Activated naive CD8-positive, alpha-beta T cell treated with anti-CD3 and anti-CD28 coated beads, Interleukin-2, amount 50 U/mL, for 16 hours (primary cell): ENCODE measurements at regions not wholly inside any gene's neighbourhood (a gene's known extent, or its start where the extent isn't known, plus 50 kb on each side); places are given as distances from the start of the nearest gene placed in this dataset.

Experiments
- DNase-seq: peaks from one replicate; pipeline ENCODE4 v3.0.0-alpha.2; 2020; ENCODE audit warnings: low read depth, low spot score

DNA sequence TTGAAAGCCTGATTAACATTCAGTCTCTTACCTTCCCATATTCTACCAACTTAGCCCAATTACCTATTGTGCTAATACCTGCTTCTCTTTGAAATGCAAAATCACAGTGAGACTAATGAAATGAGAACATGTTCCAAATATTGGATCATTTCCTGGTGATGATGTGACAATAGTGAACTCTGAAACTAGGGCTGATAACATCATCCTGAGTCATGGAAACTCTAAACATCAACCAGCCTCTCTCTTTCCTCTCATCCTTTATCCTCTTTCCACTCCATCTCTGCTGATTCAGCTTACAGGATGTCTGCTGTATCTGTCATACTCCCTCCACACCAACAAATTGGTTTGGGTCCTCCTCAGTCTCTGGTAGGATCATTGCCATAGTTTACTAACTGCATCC lies 98.8 kb upstream of the NCKAP5 start:
- DNase-seq, result no peak

GRCh38 chr2:133667968-133668367 lies 99.7 kb upstream of the NCKAP5 start:
- no peak for DNase-seq

- DNase-seq, result no peak
Observed at GRCh38 chr2:133668547-133668946, 100.3 kb upstream of the NCKAP5 start.

DNA sequence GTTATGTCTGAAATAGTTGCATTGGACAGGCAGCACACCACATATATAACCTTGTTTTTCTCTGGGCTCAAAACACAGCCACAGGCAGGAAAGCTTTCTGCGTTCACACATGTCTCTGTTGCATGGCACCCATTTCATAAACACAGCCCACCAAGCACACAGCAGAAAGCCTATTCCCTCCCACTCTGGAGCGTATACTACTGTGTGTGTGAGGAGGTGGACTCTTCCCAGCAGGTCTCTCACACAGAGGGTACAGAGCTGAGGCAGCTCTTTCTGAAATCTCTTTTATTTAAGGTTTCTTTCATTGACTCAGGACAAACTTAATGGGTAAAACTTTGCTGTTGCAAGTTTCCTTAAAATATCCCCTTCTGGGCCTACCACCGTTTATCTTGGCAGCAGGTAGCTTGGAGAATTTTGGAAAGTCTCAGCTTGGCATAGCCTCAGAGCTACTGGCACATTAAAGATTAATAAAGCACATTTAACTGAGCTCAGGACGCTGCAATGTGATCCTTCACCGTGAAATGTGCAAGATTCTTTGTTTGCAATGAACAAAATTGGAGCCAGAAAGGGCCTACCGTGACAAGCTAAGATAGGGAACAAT lies 105.1 kb upstream of the NCKAP5 start:
- DNase-seq, result no peak

DNA sequence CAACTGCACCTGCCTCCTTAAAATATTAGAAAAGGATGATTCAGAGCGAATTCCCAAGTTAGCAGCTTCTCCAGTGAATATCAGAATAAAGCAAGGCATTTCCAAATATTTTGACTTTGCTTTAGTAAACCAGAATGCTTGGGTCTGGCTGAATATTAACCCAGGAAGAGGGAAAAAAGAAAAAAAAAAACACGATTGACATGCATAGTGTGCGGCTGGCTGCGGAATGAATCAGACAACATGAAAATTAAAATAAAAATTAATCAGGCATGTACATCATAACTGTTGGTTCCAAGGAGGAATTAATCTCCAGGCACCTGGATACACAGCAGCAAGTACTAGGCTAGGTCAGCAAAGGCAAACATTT lies 105.8 kb upstream of the NCKAP5 start:
- DNase-seq, result no peak

- no peak for DNase-seq
Observed at GRCh38 chr2:133674433-133675331, 106.4 kb upstream of the NCKAP5 start.

GRCh38 chr2:133676392-133677130 lies 108.3 kb upstream of the NCKAP5 start:
- DNase-seq, result no peak

DNA sequence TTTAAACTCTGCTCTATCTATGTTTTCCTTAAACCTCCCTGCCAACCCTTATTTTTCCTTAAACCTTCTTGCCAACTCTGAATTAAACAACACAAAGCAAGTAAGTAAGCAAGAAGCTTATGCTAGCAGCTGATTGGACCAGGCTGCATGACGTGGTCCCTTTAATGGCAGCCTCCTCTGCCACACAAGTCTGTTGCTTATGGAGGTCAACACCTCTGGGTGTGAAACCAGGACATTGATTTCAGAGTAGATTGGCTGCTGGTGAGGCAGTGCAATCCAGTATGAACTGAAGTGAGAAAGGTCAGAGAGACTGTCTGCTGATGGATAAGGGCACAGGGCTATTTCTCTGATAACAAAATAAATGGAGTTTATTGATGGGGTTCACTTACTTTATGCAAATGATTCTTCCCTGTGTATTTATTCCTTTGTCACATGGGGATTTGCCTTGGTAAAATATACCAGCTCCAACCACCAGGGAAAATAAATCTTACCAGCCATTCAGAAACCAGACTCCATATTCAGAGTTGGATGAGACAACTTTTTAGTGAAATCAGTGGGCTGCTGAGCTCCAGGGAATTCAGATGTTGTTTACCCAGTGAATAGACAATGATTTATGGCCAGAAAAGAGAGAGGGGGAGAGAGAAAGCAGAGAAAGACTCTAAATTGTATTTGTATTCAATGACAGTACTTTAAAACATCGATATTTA lies 112.2 kb upstream of the NCKAP5 start:
- no peak for DNase-seq

DNA sequence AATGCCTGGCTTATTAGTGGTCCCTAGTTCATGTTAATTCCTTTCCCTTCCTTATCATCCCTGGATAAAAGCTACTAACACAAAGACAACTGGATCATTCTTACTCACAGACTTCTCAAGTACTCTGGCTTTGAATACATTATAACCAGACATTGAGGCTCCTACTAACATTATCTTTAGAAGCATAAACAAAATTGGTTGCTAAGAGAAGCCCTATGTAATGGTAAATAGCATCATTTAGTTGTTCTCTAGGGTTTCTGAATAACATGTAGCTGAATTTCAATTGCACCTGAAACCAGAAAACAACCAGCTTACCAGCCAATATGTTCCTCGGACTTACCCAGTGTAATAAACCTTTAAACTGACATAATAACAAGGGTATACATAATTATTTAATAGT lies 114.1 kb upstream of the NCKAP5 start:
- DNase-seq, result no peak

DNA sequence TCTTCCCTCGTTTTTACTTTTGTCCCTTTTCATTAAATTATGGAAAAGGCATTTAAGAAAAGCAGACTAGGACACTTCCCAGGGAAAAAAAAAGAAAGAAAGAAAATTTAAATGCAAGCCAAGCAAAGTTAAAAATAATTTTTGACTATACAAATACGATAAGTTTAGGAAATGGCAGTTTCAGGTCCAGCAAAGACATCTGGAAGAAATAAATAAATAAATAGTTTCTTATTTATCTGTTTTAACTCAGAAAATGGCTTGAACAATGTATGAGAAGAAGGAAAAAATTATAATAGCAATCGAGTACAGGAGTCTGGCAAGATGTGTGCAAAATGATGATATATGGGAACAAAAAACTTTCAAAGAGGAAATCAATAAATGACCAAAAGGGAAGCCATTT lies 114.6 kb upstream of the NCKAP5 start:
- no peak for DNase-seq

GRCh38 chr2:133685636-133686215 lies 117.5 kb upstream of the NCKAP5 start:
- no peak for DNase-seq

- DNase-seq, result no peak
Observed at GRCh38 chr2:133690780-133691179, 122.5 kb upstream of the NCKAP5 start.

- no peak for DNase-seq
Observed at GRCh38 chr2:133691336-133691735, 123.1 kb upstream of the NCKAP5 start.

GRCh38 chr2:133705287-133705686 lies 137.0 kb upstream of the NCKAP5 start:
- no peak for DNase-seq

DNA sequence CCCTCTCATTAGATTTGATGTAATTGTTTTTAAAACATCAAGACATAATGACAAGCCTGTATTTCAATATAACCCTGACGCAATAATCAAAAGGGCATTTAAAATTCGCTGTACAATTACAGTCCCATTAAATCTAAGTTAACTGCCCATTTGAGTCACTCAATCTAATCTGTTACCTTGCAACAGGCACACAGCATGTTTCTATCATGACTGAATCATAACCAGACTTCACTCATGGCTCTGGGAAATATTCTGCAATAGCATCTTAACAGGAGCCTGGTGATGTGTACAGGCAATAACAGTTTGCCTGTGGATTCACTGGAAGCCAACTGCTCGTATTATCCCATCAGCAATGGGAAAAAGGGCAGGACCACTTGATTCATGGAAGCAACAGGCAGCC lies 142.3 kb upstream of the NCKAP5 start:
- DNase-seq, result no peak

DNA sequence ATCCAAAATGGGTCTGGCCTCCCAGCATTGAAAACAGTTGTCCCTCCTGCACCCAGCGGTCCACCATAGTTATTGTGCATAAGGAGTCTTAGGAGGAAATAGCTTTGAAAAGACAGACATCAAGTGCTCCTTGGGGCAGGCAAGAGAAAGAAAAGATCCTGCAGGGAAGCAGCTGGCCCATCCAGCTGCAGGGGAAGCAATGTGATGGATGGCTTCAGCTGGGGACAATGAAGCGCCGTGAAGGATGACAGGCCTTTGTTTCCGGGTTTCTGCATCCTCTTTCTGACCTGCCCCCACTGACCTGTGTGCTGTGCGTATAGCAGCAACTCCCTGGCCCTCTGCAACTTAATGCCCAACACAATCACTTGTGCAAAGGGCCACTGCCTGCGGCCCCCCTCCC lies 142.9 kb upstream of the NCKAP5 start:
- DNase-seq, result no peak

DNA sequence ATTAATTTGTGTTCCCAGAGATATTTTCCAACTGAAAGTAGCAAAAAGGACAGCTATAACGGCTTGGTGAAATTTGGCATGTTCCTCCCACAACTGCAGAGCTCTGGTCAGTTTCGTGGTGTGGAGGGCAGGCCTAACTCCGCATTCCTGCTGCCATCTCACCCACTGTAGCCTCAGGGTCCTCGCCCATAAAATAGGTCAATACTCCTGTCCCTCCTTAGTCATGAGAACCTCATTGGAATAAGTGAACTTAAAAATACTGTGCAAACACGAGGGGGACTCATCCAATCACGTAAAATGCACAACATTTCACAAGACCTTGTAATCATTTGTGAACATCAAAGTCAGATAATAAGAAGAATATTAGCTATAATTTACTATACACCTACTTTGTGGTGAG lies 143.5 kb upstream of the NCKAP5 start:
- no peak for DNase-seq

DNA sequence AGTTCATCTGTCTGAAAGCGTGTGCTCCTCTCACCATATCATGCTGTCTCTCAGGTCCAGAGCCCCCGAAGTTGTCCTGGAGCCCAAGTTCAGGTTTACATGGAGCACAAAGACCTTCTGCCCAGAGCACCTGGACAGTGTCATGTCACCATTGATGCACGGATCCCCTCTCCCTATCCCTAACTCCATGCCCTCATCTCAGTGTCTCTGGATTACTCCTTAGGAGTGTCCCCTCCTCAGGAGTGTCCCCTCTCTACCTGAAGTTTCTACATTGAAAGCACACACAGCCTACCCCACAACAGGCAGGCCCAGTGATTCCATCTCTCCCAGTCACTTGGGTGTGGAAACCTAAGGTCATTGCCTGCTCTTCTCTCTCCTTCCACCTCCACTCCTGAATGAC lies 144.1 kb upstream of the NCKAP5 start:
- DNase-seq, result no peak

- DNase-seq, result no peak
Observed at GRCh38 chr2:133713049-133713580, 144.9 kb upstream of the NCKAP5 start.

DNA sequence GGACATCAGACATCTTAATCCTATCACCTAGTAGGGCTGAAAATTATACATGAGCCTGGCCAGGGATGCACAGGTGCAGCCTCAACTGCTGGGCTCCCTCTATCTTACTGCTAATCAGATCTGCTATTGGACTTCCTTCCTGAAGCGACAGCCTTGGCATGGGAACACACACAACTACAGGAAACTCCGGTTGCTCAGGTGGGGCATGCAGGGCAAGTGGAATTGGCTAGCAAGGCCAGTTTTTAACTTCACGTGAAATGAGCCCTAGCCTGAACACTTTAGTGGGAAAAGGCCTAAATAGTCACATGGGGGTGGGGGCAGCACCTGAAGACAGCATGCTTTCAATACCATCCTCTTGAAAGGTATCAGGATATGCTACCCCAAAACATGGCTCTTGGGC lies 147.9 kb upstream of the NCKAP5 start:
- DNase-seq, result no peak

- no peak for DNase-seq
Observed at GRCh38 chr2:133717497-133717896, 149.2 kb upstream of the NCKAP5 start.
